GM18499 (cell line): ENCODE measurements at regions not wholly inside any gene's neighbourhood (a gene's known extent, or its start where the extent isn't known, plus 50 kb on each side); places are given as distances from the start of the nearest gene placed in this dataset.

Source experiments
- ATAC-seq: cut with Tn5 transposase; IDR thresholded peaks from one replicate; pipeline ENCODE4 v1.9.1; 2021; ENCODE audit warnings: moderate number of reproducible peaks; ENCODE audit not compliant: insufficient read depth, unreplicated experiment

GRCh38 chr10:6748981-6749635 lies 169.0 kb upstream of the PRKCQ start:
- ATAC-seq: no peak

DNA sequence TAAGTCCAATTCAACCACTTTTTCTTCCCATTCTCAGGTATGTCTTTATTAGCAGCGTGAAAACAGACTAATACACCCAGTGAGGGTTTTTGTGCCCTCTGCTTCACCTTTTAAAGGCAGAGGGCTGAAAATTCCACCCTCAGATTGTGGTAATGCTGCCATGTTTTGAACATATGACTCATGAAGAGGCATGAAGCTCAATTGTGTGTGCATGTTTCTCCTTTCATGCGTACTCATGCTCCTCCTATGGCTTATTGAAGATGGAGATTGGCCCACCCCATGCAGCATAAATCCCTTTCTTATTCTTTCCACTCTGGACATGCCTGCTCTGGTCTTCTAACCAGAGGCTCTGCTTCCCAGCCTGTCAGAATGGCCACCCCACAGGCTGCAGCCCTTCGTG lies 168.0 kb upstream of the PRKCQ start:
- ATAC-seq: no peak

DNA sequence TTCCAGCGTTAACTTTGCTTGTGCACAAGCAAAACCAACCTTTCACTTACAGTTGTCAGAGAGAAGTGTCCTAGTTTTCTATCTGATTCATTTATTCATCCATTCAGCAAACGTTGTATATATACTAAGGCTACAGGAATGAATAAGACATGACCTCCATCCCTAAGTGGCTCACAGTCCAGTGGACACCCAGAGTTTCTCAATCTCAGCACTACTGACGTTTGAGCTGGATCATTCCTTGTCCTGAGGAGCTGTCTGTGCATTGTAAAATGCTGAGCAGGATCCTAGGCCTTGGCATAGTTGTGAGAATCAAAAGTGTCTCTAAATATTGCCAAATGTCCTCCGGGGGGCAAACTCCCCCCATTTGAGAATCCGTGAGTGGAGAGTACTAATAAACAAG lies 166.7 kb upstream of the PRKCQ start:
- ATAC-seq: no peak

GRCh38 chr10:6743291-6743849 lies 163.3 kb upstream of the PRKCQ start:
- ATAC-seq: no peak

GRCh38 chr10:6741541-6741941 lies 161.5 kb upstream of the PRKCQ start:
- ATAC-seq: no peak

DNA sequence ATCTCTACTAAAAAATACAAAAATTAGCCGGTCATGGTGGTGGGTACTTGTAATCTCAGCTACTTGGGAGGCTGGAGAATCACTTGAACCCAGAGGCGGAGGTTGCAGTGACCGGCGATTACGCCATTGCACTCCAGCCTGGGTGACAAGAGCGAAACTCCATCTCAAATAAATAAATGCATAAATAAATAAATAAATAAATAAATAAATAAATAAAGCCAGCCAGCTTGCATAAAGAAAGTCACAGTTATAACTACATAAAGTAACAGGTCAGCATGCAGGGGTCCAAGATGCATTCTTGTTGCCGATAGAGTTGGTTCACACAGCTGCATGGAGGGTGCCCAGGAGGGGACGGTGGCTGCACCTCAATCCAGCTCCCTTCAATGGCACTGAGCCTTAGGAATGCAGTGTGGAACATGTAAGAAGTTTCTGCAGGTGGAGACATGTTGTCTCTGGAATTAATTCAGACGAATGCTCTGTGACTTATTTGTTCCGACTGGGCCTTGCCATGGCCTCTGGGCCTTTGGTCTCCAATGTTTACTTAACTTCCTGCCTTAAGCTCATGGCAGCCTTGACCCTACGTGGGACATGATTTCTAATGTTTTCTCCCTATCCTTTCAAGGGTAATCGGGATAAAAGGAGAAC lies 159.6 kb upstream of the PRKCQ start:
- no peak for ATAC-seq

DNA sequence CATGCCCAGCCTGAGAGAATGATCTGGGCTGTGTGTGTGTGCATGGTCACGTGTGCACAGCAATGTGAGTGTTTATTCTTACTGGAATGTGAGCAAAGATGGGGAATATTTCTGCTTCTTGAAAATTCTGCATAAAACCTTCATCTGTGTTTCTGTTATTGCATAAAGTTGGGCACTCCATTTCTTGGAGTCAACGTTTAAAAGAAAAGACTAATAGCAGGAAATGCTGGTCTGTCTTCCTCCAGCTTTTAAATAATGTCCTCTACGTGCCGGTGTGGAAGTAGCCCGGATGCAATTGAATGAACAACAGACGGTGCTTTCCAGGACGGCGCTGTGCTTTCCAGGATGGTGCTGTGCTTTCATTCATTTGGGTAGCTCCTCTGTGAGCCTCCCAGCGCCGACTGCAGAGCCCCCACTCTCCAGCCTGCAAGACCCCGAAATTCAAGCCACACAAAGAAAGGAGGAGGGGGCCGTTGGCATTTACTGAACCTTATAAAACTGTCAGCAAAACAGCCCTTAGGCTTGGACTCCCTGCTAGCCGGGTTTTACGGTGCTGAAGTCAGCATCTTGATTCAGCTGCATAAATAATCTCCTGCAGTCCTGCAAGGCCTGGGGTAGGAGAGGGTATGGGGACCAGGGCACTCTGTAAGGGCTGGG lies 158.2 kb upstream of the PRKCQ start:
- ATAC-seq: no peak

DNA sequence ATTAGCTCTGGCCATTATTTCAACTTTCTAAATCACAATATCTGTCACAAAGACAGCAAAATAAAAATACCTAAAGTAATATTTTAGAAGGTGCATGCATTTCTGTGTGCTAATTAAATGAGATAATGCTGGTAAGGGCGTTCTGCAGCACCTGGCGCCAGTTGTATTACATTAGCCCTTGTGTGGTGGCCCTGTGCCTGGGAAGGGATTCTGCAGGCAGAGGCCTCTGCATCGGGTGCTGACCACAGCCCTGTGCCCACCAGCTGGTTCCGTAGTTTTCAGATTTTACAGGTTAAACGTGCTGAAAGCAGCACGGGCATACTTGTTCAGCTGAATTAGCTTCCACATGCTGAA lies 157.7 kb upstream of the PRKCQ start:
- ATAC-seq: no peak

DNA sequence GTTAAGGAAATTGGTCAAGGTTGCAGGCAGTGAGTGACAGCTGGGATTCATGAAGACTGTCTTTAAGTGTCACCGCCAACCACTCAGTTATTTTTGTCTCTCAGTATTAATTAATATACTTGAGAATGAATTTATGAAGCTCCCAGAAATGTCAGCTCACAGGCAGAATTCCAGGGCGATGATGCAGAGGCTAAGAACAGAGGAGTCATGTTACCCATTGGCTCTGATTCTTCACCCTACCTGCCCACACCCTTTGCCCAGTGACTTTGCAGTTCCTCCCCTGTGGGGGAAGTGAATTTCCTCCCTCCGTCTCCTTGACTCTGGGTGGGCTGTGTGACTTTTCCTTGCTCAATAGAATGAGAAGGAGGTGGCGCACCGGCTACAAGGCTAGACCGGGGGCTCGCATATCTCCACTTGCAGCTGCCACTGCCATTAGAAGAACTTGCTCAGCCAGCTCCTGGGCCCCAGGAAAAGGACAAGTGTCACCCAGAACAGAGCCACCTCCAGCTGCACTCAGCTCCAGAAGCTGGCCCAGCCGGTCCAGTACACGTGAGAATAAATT lies 157.1 kb upstream of the PRKCQ start:
- no peak for ATAC-seq

GRCh38 chr10:6734286-6734685 lies 154.2 kb upstream of the PRKCQ start:
- no peak for ATAC-seq

DNA sequence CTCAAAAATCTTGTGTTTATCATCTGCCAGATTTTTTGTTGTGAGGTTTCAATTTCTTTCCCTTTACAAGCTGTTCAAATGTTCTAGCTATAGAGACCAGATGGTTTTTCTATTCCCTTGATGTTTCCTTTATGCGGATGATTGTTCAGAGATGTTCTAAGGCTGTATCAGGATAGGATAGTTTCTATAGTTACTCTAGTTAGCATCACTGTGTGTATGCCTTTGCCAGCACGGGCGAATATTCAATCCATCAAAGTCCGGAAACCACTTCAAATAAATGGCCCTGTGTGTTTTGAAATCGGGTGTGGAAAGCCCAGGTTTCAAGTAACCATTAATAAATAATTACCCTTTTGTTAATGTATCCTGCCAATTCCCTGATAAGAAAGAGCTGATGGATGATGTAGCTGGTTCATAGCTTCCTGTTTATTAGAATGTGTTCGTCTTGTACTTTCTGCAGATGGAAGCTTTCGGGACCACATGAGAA lies 149.8 kb upstream of the PRKCQ start:
- ATAC-seq: no peak

DNA sequence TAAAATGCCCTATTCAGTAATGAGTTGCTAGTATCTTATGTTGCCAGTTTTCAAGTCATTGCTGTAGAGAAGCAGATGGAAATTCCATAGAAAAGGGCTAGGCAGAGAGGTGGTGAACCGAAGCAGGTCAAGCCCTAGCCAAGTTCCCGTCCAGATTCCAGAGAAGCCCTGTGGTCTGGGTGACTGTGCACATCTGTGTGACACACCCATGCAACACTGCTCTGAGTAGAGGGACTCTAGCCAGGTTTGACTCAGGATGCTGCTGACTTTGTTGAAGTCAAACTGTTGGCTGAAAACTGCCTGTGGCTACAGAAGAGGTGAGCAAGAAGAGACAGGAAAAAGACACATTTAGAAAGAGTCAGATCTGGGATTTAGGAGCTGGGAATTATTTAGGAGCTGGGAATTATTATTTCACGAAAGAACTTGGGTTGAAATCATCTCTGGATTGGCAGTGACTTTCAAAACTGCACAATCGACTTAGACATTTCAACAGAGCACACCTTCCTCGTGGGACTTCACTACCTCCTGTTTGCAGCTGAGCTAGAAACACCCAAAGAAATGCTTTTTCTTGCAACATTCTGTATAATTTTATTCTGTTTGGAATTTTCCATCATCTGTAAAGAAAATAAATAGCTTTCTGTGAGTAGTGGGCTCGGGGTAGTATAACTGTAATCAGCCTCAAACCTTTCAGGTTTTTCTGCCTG lies 149.1 kb upstream of the PRKCQ start:
- no peak for ATAC-seq

DNA sequence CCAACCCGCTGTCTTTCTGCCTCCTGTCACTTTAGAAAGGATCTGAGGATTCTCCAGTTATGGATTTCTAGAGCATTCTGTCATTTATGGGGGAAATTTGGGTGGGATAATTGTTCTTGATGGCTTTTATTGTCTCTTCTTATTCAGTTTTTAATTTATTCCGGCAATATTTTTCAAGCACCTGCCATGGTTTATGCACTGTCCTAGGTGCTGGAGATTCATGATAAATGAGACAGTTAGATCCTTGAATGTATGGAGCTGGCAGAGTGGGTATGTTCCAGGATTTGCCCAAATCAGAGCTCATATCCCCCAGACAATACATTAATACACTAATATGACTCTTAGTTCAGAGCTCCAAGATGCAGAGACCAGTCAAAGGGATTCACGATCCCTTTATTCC lies 146.8 kb upstream of the PRKCQ start:
- no peak for ATAC-seq

- ATAC-seq: no peak
Measured at GRCh38 chr10:6722616-6723004, 142.5 kb upstream of the PRKCQ start.

- ATAC-seq: no peak
Measured at GRCh38 chr10:6721964-6722615, 142.0 kb upstream of the PRKCQ start.

DNA sequence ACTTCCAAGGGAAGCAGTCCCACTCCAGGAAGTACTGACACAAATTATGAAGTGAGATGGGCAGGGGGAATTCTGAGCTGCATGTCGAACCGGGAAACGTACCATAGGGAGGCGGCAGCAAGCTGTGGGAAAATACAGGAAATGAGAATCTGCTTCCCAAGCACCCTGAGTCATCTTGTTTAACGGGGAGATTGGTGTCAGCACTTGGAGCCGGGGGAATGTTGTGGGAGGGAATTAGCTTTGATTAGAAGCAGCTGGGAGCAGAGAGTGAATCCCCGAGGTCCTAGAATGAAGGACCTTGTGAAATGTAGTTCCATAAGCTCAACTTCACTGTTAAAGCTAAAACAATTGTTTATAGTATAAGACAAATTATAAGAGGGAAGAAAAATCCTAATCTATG lies 141.4 kb upstream of the PRKCQ start:
- ATAC-seq: no peak

GRCh38 chr10:6719561-6719960 lies 139.5 kb upstream of the PRKCQ start:
- ATAC-seq: no peak

GRCh38 chr10:6718550-6718949 lies 138.5 kb upstream of the PRKCQ start:
- ATAC-seq: no peak

DNA sequence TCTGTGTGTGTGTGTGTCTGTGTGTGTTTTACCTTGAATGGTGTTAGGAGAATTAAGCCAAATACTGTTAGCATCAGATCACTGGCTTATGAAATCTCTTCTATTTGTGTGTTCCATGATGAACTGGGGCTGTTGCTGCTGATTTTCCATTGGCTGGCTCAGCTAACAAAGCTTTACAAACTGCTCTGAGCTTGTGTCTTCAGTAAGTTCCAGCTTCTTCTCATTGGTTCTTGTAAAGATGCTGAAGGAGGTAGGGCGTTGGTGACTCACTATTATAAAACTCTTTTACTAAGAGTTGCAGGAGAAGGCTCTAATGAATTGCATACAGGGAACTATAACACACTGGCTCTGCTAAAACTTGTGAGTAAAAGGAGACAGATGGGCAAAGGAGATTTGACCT lies 136.4 kb upstream of the PRKCQ start:
- ATAC-seq: no peak

DNA sequence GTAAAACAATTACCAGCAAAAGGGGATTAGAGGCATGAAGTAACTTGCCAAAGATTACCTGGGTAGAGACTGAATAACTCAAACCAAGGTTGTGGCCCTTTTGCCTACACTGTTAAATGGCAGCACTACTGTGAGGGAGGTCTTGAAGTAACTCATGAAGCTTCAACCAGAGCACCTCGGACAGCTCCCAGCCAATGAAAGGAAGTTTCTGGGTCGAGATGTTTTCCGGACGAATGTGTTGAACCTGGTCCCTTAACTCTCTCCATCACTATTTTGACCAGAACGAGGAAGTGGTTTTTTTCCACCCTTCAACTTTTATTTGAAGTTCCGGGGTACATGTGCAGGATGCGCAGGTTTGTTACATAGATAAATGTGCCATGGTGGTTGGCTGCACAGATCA lies 133.6 kb upstream of the PRKCQ start:
- ATAC-seq: no peak
